ENCODE measurements at regions not wholly inside any gene's neighbourhood (a gene's known extent, or its start where the extent isn't known, plus 50 kb on each side); places are given as distances from the start of the nearest gene placed in this dataset. TPM values are rescaled to one million over a fixed set of nuclear protein-coding genes. Genes with fewer than 3 reads are reported as not detected.

Small RNA genes lying in the stretch of these regions (small RNA-seq; reads per million reads assigned to genes)
- not detected for gene RNU6-17P (ENCODE audit: insufficient read depth)

All from H1 (cell line).